ENCODE measurements at regions not wholly inside any gene's neighbourhood (a gene's known extent, or its start where the extent isn't known, plus 50 kb on each side); places are given as distances from the start of the nearest gene placed in this dataset.

GRCh38 chr2:7888876-7889275 lies 793.0 kb upstream of the ID2 start:
- DNase-seq (ENCODE audit: low spot score), result no peak

- DNase-seq (ENCODE audit: low spot score), result no peak
These were observed 790.5 kb upstream of the ID2 start for GRCh38 chr2:7891312-7891711.

- DNase-seq (ENCODE audit: low spot score), result no peak
These were observed 786.6 kb upstream of the ID2 start for GRCh38 chr2:7895289-7895688.

GRCh38 chr2:7896940-7897487 lies 784.8 kb upstream of the ID2 start:
- no peak for DNase-seq (ENCODE audit: low spot score)

- no peak for DNase-seq (ENCODE audit: low spot score)
These were observed 782.6 kb upstream of the ID2 start for GRCh38 chr2:7899241-7899640.

GRCh38 chr2:7899923-7900322 lies 781.9 kb upstream of the ID2 start:
- no peak for DNase-seq (ENCODE audit: low spot score)

- DNase-seq (ENCODE audit: low spot score), result no peak
These were observed 781.3 kb upstream of the ID2 start for GRCh38 chr2:7900593-7900992.

GRCh38 chr2:7902251-7902765 lies 779.5 kb upstream of the ID2 start:
- no peak for DNase-seq (ENCODE audit: low spot score)

GRCh38 chr2:7904319-7904718 lies 777.5 kb upstream of the ID2 start:
- no peak for DNase-seq (ENCODE audit: low spot score)

GRCh38 chr2:7905756-7906155 lies 776.1 kb upstream of the ID2 start:
- DNase-seq (ENCODE audit: low spot score), result no peak

- DNase-seq (ENCODE audit: low spot score), result no peak
These were observed 775.4 kb upstream of the ID2 start for GRCh38 chr2:7906431-7906830.

- DNase-seq (ENCODE audit: low spot score), result no peak
These were observed 774.8 kb upstream of the ID2 start for GRCh38 chr2:7907041-7907440.

- DNase-seq (ENCODE audit: low spot score), result no peak
These were observed 771.1 kb upstream of the ID2 start for GRCh38 chr2:7910752-7911151.

- DNase-seq (ENCODE audit: low spot score), result no peak
These were observed 770.7 kb upstream of the ID2 start for GRCh38 chr2:7911196-7911595.

- DNase-seq (ENCODE audit: low spot score), result no peak
These were observed 767.9 kb upstream of the ID2 start for GRCh38 chr2:7913974-7914373.

GRCh38 chr2:7915302-7916091 lies 766.4 kb upstream of the ID2 start:
- no peak for DNase-seq (ENCODE audit: low spot score)

GRCh38 chr2:7916670-7917069 lies 765.2 kb upstream of the ID2 start:
- DNase-seq (ENCODE audit: low spot score), result no peak

GRCh38 chr2:7919510-7919909 lies 762.3 kb upstream of the ID2 start:
- DNase-seq (ENCODE audit: low spot score), result no peak

GRCh38 chr2:7924023-7924762 lies 757.7 kb upstream of the ID2 start:
- no peak for DNase-seq (ENCODE audit: low spot score)

- DNase-seq (ENCODE audit: low spot score), result no peak
These were observed 756.4 kb upstream of the ID2 start for GRCh38 chr2:7925506-7925905.

GRCh38 chr2:7927691-7928090 lies 754.2 kb upstream of the ID2 start:
- DNase-seq (ENCODE audit: low spot score), result no peak

- no peak for DNase-seq (ENCODE audit: low spot score)
These were observed 752.6 kb upstream of the ID2 start for GRCh38 chr2:7929281-7929680.

All from D341Med (cell line).